HG02973 (cell line): ENCODE measurements at regions not wholly inside any gene's neighbourhood (a gene's known extent, or its start where the extent isn't known, plus 50 kb on each side); places are given as distances from the start of the nearest gene placed in this dataset.

Source experiments
- ATAC-seq: cut with Tn5 transposase; IDR thresholded peaks from one replicate; pipeline ENCODE4 v1.9.1; 2021; ENCODE audit warnings: moderate library complexity; ENCODE audit not compliant: unreplicated experiment

DNA sequence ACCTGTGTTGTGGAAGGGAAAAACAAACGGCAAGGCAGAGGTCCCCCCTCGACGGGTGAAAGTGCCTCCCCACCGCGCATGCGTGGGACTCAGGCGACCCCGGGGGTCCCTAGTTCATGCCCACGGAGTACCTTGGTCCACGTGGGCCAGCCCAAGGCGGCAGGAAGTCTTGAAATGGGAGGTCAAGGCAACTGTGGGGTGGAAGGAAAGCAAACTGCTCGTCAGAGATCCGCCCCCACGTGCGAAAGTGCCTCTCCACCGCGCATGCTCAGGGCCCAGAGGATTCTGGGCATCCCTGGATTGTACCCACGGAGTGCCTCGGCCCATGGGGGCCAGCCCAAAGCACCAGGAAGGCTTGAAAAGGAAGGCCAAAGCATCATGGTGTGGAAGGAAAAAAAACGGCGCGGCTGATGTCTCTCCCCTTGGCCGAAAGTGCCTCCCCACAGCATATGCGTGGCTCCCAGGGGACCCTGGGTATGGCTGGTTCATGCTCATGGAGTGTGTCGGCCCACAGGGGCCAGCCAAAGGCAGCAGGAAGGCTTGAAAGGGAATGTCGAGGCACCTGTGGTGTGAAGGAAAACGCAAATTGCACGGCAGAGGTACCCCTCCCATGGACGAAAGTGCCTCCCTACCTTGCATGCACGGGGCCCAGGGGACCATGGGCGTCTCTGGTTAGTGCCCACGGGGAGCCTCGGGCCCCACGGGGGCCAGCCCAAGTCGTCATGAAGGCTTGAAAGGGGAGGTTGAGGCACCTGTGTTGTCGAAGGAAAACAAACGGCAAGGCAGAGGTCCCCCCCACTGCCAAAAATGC is 369.7 kb downstream of the ALG10 start:
- no peak for ATAC-seq

DNA sequence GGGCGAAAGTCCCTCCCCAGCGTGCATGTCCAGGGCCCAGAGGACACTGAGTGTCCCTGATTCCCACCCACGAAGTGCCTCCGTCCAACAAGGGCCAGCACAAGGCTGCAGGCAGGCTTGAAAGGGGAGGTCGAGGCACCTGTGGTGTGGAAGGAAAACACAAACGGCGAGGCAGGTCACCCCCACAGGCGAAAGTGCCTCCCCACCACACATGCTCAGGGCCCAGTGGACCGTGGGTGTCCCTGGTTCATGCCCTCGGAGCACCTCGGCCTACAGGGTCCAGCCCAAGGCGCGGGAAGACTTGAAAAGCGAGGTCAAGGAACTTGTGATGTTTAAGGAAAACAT is 370.4 kb downstream of the ALG10 start:
- no peak for ATAC-seq

- ATAC-seq, result no peak
Measured at GRCh38 chr12:34393086-34393820, 371.0 kb downstream of the ALG10 start.

GRCh38 chr12:34393821-34394150 is 371.5 kb downstream of the ALG10 start:
- no peak for ATAC-seq

DNA sequence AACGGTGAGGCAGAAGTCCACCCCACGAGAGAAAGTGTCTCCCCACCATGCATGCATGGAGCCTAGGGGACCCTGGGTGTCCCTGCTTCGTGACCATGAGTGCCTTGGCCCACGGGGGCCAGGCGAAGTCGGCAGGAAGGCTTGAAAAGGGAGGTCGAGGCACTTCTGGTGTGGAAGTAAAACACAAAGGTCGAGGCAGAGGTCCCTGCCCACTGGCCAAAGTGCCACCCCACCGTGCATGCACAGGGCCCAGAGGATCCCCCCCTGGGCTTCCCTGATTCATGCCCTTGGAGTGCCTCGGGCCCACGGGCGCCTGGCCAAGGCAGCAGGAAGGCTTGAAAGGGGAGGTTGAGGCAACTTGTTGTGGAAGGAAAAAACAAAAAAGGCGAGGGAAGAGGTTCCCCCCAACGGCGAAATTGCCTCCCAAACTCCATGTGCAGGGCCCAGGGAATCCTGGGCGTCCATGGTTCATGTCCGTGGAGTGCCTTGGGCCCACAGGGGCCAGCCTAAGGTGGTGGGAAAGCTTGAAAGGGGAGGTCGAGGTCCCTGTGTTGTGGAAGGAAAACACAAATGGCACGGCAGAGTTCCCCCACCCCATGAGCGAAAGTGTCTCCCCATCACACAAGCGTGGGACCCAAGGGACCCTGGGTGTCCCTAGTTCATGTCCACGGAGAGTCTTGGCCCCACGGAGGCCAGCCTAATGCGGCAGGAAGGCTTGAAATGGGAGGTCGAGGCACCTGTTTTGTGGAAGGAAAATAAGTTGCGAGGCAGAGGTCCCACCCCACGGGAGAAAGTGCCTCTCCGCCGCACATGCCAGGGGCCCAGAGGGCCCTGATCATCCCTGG is 372.1 kb downstream of the ALG10 start:
- no peak for ATAC-seq

- ATAC-seq, result no peak
Measured at GRCh38 chr12:34395056-34396005, 373.0 kb downstream of the ALG10 start.

DNA sequence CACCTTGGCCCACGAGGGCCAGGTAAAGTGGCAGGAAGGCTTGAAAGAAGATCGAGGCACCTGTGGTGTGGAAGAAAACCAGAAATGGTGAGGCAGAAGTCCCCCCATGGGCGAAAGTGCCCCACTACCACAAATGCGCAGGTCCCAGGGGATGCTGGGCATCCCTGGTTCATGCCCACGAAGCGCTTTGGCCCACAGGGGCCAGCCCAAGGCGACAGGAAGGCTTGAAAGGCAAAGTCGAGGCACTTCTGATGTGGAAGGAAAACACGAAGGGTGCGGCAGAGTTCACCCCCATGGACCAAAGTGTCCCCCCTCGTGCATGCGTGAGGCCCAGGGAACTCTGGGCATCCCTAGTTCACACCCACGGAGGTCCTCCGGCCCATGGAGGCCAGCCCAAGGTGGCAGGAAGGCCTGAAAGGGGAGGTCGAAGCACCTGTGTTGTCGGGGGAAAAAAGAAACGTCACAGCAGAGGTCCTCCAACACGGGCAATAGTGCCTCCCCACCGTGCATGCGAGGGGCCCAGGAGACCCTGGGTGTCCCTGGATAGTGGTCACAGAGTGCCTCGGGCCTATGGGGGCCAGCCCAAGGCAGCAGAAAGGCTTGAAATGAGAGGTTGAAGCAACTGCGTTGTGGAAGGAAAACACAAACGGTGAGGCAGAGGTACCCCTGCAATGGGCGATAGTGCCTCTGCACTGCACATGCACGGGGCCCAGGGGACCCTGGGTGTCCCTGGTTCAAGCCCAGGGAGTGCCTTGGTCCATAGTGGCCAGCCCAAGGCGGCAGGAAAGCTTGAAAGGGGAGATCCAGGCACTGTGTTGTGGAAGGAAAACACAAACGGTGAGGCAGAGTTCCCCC is 373.9 kb downstream of the ALG10 start:
- no peak for ATAC-seq

- no peak for ATAC-seq
Measured at GRCh38 chr12:34396861-34397590, 374.7 kb downstream of the ALG10 start.

DNA sequence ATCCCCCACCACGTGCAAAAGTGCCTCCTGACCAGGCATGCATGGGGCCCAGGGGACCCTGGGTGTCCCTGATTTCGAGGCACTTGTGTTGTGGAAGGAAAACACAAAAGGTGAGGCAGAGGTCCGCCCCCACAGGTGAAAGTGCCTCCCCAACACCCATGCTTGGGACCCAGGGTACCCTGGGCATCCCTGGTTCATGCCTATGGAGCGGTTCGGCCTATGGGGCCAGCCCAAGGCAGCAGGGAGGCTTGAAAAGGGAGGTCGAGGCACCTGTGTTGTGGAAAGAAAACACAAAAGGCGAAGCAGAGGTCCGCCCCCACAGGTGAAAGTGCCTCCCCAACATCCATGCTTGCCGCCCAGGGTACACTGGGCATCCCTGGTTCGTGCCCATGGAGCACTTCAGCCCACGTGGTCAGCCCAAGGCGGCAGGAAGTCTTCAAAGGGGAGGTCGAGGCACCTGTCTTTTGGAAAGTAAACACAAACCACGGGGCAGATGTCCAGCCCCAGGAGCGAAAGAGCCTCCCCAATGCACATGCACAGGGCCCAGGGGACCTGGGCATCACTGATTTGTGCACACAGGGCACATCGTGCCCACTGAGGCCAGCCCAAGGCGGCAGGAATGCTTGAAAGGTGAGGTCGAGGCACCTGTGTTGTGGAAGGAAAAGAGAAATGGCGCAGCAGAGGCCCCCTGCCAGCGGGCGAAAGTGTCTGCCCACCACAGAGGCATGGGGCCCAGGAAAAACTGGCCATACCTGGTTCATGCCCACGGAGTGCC is 375.5 kb downstream of the ALG10 start:
- ATAC-seq, result no peak

GRCh38 chr12:34398366-34398705 is 376.0 kb downstream of the ALG10 start:
- no peak for ATAC-seq

GRCh38 chr12:34398706-34399630 is 376.7 kb downstream of the ALG10 start:
- ATAC-seq, result no peak

GRCh38 chr12:34399631-34400410 is 377.5 kb downstream of the ALG10 start:
- ATAC-seq, result no peak

- ATAC-seq, result no peak
Measured at GRCh38 chr12:34400411-34400881, 378.1 kb downstream of the ALG10 start.

GRCh38 chr12:34400986-34401658 is 378.8 kb downstream of the ALG10 start:
- ATAC-seq, result no peak

GRCh38 chr12:34401659-34402227 is 379.4 kb downstream of the ALG10 start:
- no peak for ATAC-seq
